HG03064 (cell line): ENCODE measurements at regions not wholly inside any gene's neighbourhood (a gene's known extent, or its start where the extent isn't known, plus 50 kb on each side); places are given as distances from the start of the nearest gene placed in this dataset.

Experiments used
- ATAC-seq: cut with Tn5 transposase; IDR thresholded peaks from one replicate; pipeline ENCODE4 v1.9.1; 2021; ENCODE audit warnings: low read depth; ENCODE audit not compliant: unreplicated experiment

DNA sequence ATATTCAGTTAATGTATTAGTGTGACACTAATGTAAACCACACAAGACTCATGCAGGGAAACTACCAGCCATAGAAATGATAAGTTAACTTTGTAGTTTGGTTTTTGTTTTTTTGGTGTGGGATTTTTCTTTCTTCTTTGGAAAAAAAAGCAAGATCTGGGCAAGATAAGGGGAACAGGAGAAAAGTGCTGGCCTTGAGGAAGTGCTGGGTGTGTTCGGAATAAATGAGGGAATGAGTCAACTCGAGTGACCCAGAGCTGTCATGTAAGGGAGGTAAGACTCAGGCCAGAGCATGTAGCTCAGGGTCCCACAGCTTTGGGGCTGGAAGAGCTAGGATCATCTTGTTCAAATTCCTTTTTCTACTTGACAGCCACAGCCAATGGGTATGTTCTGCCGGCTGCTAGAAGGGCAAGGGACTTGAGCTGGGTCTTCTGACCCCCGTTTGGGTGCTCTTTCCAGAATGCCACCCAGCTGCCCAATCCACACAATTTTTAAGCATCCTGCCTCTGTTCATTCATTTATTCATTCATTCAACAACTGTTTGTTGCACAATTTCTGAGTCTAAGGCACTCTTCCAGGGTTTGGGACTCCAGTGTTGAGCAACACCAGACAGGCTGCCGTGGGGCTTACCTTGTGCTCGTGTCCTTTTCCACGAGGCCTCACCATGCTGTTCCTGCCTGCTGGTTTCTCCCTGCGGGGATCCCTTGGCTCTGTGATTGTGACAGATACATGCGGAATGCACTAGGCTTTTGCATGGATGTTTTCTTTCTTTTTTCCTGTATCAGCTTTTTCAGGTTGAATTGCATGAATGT lies 54.5 kb downstream of the CLDN34 start:
- no peak for ATAC-seq

DNA sequence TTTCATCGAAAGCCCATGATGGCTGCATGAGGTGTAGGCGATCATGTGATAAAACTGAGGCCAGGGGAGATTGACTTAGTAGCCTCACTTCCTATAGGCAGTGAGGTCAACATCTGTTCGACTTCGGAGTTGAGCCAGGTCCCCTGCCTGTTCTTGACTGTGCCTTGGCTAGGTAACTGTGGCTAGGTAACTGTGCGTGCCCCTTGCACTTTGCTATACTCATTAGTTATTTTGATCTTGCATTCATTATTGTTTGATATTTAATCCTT lies 55.0 kb downstream of the CLDN34 start:
- no peak for ATAC-seq

DNA sequence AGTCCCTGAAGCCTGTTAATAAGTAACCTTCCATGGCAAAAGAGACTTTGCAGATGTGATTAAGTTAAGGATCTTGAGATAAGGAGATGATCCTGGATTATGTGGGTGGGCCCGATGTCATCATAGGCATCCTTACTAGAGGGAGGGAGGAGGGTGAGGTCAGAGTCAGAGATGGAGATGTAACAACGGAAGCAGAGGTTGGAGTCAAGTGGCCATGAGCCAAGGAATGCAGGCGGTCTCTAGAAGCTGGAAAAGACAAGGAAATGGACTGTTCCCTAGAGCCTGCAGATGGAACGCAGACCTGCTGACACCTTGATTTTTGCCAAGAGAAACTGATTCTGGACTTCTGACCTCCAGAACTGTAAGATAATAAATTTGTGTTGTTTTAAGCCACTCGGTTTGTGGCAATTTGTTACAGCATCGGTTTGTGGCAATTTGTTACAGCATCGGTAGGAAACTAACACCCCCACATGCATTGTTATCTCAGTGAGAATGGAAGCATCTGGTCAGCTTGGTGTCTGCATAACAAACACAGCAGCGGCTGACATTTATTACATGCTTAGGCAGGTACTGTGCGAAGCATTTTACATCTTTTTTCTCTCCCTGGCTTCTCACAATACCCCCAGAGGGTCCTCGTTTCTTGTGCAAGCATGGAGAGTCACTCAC lies 55.6 kb downstream of the CLDN34 start:
- no peak for ATAC-seq

DNA sequence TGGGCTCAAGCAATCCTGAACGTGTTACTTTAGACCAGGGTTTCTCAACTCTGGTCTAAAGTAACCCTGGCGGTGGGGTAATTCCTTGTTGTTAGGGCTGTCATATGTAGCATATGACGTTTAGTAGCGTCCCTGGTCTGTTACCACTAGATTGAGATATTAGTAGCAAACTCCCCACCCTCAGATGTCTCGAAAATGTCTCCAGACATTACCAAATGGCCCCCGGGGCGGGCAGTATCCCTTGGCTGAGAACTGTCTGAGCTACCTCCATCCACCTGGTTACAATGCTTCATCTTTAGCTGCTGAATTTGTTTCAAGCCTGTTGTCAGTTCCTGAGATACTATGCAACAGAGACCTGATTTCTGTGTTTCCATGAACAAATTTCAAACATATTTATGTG lies 56.7 kb downstream of the CLDN34 start:
- no peak for ATAC-seq

DNA sequence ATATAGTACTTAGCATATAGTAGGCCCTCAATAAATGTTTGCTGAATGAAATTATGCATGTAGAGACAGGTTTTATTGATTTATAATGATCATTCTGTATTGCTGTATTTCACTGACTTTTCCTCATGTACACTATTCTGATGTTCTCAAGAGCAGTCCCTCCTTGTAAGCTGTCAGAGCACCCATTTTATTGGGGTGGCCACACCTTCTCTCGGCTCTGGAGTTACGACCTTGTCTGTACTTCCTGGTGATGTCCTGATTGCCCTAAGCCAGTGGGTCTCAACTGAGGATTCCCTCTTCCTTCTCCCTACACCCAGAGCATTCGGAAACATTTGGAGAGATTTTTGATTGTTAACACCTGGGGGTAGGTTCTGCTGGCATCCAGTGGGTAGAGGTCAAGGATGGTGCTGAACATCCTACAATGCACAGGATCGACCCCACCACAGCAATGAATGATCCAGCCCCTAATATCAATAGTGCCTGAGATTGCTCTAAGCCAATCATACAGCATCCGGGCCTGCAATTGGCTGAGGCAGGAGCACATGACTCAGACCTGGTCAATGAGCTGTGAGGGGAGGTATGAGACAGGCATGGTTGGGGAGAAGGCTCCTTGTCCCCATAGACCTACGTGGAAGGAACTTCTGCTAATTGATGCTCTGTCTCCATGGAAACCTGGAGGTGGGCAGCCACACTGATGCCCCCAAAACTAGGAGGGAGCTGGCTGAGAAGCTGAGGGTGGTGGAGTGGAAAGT lies 58.8 kb downstream of the CLDN34 start:
- ATAC-seq: no peak

DNA sequence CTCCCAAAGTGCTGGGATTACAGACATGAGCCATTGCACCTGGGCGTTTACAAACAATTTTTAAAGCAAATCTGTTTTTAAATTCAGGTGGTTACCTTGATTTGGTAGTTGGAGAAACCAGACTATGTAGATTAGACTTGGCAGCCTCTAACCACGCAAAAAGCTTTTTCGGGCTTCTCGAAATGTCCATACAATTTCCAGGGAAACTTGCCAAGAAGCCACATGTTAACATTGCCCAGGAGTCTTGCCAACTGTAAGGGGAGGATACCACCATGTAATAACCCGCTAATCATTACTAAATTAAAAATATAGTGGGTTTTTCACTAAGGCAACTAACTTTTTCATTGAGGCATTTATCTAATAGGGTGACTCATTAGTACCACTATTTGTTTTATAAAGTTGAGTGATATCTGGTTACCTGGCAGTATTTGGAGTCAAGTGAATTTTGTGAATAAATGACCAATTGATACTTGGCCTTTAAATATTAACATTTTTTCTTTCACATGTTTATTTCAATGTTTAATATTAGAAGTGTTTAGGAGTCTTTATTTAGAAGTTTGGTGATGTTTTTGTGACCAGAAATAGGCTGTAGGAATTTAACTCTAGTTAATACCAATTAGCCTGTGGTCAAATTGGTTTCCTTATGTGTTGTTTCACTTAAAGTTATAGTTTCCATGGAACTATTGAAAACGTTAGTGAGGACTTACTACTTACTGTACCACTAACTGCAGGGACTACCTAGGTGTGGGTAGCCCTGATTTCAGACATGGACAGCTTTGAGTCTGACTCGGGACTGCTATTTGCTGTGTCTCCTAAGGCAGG lies 61.3 kb downstream of the CLDN34 start:
- no peak for ATAC-seq

DNA sequence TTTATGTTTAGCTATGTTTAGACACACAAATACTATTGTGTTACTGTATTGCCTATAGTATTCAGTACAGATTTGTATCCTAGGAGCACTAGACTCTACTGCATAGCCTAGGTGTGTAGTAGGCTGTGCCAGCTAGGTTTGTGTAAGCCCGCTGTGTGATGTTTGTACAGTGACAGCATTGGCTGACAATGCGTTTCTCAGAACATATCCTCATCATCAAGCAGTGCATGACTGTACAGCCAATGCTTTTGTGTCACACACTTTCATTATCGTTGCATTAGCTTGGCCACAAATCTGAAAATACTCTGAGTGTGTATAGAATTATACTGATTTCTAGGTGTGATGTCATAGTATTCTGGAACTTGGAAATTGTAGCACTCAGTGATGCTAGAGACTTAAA lies 63.4 kb downstream of the CLDN34 start:
- ATAC-seq: no peak

DNA sequence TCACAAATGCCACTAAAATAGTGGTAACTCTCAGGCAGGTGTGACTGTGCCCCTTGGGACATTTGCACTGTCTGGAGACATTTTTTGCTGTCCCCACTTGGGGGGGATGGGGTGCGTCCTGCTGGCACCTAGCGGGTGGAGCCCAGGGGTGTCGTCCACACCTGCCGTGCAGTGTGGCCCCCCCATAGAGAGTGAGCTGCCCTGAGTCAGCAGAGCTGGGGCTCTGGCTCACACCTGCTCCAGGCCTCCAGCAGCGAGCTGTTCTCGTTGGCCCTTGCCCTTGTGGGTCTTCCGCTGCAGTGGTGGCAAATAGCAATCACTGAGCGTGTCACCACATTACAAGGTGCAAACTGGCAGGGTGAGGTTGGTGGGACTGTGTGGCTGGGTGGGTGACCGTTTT lies 64.6 kb downstream of the CLDN34 start:
- ATAC-seq: no peak

DNA sequence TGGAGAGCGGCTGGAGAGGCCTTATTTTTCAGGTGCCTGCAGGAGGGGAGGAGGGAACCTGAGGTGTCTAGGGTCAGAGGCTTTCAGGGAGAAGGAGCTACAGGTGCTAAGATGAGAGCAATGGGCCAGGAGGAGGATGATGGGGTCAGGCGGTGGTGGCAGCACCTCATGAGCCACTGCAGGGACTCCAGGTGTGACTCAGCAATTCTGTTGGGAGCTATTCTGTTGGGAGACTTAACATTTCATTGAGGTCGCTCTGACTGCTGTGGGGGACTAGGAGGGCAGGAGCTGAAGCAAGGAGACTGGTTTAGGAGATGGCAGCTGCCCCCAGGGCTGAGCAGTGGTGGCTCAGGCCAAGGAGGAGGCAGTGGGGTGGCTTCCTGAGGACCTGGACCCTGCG lies 65.0 kb downstream of the CLDN34 start:
- no peak for ATAC-seq

DNA sequence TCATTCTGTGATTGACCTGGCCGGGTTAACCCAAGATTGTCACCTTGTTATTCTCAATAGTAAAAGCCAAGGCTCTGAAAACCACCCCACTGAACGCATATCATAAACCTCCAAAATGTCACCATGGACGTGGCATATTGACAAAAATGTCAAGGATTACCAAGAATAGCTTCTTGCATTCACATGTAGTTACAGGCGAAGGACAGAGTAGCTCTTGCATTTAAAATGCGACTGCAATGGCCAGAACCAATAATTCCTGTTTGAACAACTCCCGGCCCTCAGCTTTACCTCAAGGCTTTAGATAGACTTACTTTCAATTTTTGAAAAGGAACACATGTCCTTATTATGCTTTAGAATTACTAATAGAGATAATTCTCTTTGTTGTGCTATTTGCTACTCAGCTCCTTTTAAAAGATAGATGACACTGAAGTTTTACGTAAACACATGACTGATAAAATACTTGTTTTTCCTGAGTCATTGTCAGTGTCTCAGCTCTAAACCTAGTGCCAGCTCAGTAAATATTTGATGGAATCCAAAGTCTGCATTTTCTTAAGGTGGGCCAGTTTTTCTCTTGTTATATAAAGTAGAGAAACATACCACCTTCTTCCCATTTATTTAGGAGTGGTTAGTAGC lies 66.3 kb downstream of the CLDN34 start:
- ATAC-seq: no peak

DNA sequence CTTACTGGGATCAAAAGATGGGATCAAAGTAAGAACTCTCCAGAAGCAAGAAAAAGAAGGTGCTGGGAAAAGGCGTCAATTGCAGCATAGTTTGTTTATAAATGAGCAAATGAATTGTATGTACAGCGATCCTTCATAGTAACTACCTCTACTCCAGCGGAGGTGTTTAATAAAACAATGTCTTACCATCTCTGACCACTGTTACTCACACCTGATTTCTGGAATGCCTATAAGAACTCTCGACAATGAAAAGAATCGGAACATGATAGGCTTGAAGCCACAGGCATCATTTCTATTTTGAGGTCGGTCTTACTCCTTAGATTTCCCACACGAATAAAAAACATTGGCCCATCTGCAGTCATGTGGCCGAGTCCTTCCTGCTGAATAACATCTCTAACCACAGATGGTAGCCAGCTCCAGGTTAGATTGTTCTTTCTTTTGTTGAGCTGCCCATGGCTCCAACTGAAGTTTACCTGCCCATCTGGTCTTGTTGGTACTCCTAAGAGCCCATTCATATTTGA lies 67.6 kb downstream of the CLDN34 start:
- ATAC-seq: no peak

DNA sequence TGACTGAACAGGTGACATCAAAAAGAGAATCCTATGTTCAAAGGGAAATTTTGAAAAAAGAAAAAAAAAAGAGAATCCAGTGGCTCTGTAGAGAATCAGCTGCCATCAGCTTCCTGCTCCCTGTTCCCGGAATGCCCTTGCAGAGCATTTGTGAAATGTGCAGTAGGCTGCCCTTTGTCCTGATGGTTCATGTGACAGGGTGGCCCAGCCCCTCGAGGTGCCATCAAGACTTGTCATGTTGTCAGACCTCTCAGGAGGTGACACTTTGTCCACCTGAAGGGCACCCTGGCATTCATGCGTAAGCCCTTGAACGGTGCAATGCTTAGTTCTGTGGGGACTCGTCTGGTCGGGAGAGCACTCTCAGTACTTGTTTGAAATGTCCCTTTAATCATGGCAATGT lies 71.4 kb downstream of the CLDN34 start:
- no peak for ATAC-seq

DNA sequence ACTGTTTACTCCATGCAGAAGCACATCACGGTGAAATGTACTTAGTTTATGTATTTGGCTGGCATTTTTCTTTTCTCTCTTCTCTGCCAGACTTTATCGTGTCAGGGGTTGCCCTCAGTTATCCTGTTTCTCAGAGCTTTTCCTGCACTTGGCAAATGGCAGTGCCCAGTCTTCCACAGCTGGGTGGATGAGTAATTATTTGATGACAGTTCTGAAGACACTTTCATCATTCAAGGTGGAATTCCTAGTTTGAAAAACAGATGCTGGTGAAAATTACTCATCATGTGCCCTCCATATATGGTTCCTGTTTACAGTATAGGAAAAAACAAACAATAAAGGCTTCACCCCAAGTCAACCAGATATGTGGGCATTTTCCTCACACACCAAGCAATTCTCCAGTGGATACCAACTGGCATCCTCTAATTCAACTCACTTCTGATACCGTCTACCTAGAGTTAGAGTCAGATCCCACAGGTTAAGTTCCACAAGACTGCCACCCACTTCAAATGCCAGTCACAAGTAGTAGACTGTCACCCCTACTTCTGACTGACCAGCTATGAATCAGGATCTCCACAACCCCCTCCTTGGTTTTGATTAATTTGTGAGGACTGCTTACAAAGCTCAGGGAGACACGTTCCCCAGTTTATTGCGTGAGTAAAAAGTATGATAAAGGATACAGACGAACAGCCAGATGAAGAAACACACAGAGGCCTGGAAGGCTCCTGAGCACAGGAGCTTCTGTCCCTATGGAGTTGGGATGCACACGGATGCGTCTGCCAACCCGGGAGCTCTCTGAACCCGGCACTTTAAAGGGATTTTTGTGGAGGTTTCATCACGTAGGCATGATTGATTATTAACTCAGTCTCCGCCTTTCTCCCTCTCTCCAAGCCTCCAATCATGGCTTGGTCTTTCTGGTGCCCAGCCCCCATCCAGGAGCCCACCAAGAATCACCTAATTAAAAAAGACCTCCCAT lies 72.9 kb downstream of the CLDN34 start:
- no peak for ATAC-seq

DNA sequence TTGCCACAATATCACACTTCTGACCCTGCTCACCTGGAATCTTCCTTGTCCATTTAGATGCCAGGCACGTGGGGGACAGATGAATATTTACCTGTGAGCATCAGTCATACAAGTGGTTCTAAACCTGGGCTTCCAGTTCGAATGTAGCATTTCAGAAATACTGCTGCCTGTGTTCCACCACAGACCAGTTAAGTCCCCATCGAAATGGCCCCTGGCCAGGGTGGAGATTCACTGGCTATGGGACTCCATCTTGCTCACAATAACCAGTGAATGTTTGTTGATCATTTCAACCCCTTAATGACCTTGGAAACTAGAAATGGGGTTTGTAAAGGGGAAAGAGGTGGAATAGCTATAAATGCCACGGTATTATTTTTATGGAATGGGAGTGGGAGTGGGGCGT lies 73.8 kb downstream of the CLDN34 start:
- no peak for ATAC-seq

DNA sequence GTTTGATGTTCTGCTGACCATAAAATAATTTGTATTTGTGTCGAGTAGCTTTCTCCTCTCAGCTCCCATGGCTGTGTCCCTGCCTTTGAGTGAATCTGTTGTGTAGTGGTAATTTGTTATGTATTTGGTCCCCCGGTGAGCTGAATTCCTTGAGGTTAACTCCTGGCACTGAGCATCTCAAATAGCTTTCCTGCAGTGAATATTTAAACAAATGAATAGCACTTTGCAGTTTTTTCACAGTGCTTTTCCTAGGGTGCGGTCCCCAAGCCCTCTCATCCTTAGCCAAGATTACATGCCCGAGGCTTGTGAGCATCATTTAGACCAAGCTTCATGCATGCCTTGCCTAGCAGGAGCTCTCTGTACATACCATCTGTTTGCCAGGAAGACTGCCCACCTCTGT lies 74.2 kb downstream of the CLDN34 start:
- ATAC-seq: no peak

DNA sequence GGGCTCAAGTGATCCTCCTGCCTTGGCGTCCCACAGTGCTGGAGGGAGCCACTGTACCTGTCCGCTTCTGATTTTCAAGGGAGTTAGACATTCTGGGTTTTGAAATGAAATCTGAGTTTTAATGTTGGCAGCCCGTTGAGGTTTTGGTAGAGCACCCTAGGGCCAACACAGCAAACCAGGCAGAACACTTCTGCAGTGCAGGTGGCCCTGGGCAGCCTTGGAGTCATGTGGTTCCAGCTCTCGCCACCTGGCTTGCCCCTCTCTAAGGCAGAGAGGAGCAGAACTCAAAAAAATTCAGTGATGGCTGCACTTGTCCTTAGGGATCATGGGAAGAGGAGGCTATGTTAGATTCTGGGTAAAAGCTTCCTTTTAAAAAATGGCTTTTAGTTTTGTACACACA lies 74.9 kb downstream of the CLDN34 start:
- no peak for ATAC-seq

DNA sequence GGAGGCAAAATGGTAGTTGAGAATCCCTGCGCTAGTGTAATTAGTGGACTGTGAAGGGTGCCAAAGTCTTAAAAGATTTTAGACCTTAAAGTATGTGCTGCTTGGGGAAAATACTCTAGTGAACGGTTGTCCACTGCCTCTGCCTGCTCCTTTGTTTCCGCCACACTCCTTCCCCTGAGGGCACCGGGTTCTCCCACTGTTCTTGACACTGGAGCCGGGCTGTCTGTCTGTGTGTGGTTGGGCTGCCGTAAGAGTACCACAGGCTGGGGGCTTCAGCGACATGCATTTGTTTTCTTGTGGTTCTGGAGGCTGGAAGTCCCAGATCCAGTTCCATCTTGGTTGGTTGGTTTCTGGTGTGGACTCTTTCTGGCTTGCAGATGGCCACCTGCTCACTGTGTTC lies 76.2 kb downstream of the CLDN34 start:
- no peak for ATAC-seq

DNA sequence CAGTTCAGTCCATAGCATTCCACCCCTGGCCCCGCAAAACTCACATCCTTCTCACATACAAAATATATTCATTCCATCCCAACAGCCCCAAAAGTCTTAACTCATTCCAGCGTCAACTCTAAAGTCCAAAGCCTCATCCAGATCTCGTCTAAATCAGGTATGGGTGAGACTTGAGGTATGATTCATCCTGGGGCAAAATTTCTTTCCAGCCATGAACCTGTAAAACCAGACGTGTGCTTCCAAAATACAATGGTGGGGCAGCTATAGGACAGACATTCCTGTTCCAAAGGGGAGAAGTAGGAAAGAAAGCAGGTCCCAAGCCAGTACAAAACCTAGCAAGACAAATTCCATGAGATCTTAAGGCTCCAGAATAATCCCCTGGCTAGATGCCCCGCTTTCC lies 76.9 kb downstream of the CLDN34 start:
- no peak for ATAC-seq

DNA sequence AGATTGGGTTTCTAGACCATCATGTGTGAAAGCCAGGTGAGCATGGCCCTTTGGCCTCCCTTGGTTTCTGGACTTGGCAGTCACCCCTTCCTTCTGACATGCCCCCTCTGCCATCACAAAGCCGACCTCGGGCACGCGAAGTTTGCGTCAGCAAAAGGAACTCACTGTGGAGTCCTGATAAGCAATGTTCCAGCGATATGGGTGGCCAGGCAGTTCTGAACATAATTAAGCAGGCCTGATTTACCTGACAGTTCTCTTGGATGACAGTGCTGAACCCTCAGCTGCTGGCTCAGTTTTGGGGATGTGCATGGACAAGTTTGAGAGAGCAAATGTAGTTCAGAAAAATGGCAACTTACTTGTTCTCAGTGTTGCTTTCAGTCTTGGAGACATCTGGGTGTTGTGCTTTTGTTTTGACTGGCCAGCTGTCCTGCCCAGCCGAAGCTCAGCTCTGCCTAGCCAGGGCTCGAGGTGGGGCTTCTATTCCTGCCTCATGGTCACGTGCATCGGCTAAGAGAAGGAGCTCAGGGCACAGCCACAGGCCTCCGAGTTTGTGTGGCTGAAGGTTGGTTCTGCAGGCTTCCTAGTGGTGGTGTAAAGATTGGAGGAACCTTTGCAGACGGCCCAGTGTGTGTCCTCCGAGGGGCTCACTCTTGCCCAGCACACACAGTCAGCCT lies 78.3 kb downstream of the CLDN34 start:
- ATAC-seq: no peak
